H1 (cell line): ENCODE measurements at regions not wholly inside any gene's neighbourhood (a gene's known extent, or its start where the extent isn't known, plus 50 kb on each side); places are given as distances from the start of the nearest gene placed in this dataset.

ENCODE experiments used
- CHD7 ChIP-seq: fragments of 300-600 bp; sonication (generic); IDR thresholded peaks from 2 replicates; pipeline ENCODE4 v1.7.1; 2012; ENCODE audit warnings: low read length, moderate library complexity, mild to moderate bottlenecking, inconsistent platforms; ENCODE audit not compliant: insufficient replicate concordance
- CTBP2 ChIP-seq: IDR thresholded peaks from 2 replicates; pipeline ENCODE4 v1.7.0; 2011; ENCODE audit warnings: borderline replicate concordance, mild to moderate bottlenecking, moderate library complexity, mixed read lengths, low read length; ENCODE audit not compliant: insufficient read depth, insufficient read length
- SAP30 ChIP-seq: fragments of 300-600 bp; sonication (generic); IDR thresholded peaks from 2 replicates; pipeline ENCODE4 v1.7.1; 2012; ENCODE audit warnings: low read length, moderate library complexity, mild to moderate bottlenecking, inconsistent platforms; ENCODE audit not compliant: insufficient read depth, insufficient replicate concordance

GRCh38 chr15:26098801-26099200 lies 235.7 kb upstream of the ATP10A start (continued):
- no peak for TF ChIP-seq CTBP2
- no peak for TF ChIP-seq CHD7
- no peak for TF ChIP-seq SAP30
